HCT116 (cell line): ENCODE measurements at regions not wholly inside any gene's neighbourhood (a gene's known extent, or its start where the extent isn't known, plus 50 kb on each side); places are given as distances from the start of the nearest gene placed in this dataset.

Experiments
- ATAC-seq: fragments of 200-7000 bp; cut with Tn5 transposase; 2 replicates; pipeline ENCODE4 v1.9.1; 2020; ENCODE audit warnings: mild to moderate bottlenecking, moderate library complexity
- BruUV-seq: library from RNA; stranded (reverse); fragments of 400-500 nt; replicated peaks from 2 replicates; lab custom pipeline; 2021; lab: Mats Ljungman, UMichigan
- CTCF ChIA-PET: fragments of 300-600 bp; sonication (Branson Sonifier 250); formaldehyde crosslinking; loops from one replicate; lab custom pipeline; 2021; ENCODE audit warnings: antibody characterized with exemption; lab: Charles Lee
- POLR2A ChIA-PET: fragments of 300-600, 350-600 bp; sonication (Branson Sonifier 250); formaldehyde crosslinking; loops from one replicate; lab custom pipeline; 2021; ENCODE audit warnings: antibody characterized with exemption; lab: Charles Lee
- RAD21 ChIA-PET, 2 experiments: fragments of 300-600 bp; sonication (Branson Sonifier 250); formaldehyde crosslinking; loops; one replicate each; lab custom pipeline; 2023; ENCODE audit warnings: low total read pairs in 2 of 2; ENCODE audit not compliant: uncharacterized antibody in 2 of 2, unreplicated experiment in 2 of 2, low non-redundant PET in 1 of 2; lab: Charles Lee
- DNase-seq: peaks from one replicate; pipeline ENCODE4 v3.0.0-alpha.2; 2010; ENCODE audit warnings: low read depth, low spot score
- H2AFZ ChIP-seq: fragments of 200-600 bp; shearing (Covaris generic), sonication (generic); 2 replicates; pipeline ENCODE4 v1.6.1; 2017; ENCODE audit warnings: low read depth, mixed run types, mixed read lengths, antibody characterized with exemption, low read length; ENCODE audit not compliant: poor library complexity, severe bottlenecking
- H3K27ac ChIP-seq: 2 replicates; pipeline ENCODE4 v1.5.1; 2012; ENCODE audit warnings: low read depth, low read length
- H3K27me3 ChIP-seq: fragments of 200-600 bp; sonication (generic); 2 replicates; pipeline ENCODE4 v1.6.1; 2016; ENCODE audit warnings: mixed run types, low read length, mixed read lengths; ENCODE audit not compliant: insufficient read depth
- H3K36me3 ChIP-seq, 2 experiments: fragments of 200-500 bp in 1 of 2; fragments of 200-600 bp in 1 of 2; sonication (Bioruptor generic) in 1 of 2; sonication (generic) in 1 of 2; 2 replicates each; pipeline versions ENCODE4 v1.5.1 to v1.6.1; 2014 to 2016; ENCODE audit warnings: low read length in 2 of 2, inconsistent platforms in 1 of 2, mixed read lengths in 1 of 2, mixed run types in 1 of 2; ENCODE audit not compliant: insufficient read depth in 2 of 2, control insufficient read depth in 1 of 2
- H3K4me1 ChIP-seq, 2 experiments: fragments of 200-600 bp in 1 of 2; sonication (generic) in 1 of 2; 2 replicates each; pipeline versions ENCODE4 v1.5.1 to v1.6.1; 2012 to 2017; ENCODE audit warnings: low read length in 2 of 2, inconsistent platforms in 1 of 2, mild to moderate bottlenecking in 1 of 2, mixed read lengths in 1 of 2, mixed run types in 1 of 2, moderate library complexity in 1 of 2; ENCODE audit not compliant: insufficient read depth in 2 of 2, control insufficient read depth in 1 of 2
- H3K4me2 ChIP-seq: fragments of 200-600 bp; sonication (generic); 2 replicates; pipeline ENCODE4 v1.6.1; 2017; ENCODE audit warnings: mixed run types, low read length, mixed read lengths
- H3K4me3 ChIP-seq, 2 experiments: fragments of 200-600 bp in 1 of 2; sonication (generic) in 1 of 2; replicated peaks in 1 of 2; 2 replicates each; pipeline ENCODE4 v1.5.1; 2011 to 2016; ENCODE audit warnings: low read length in 2 of 2, control low read depth in 1 of 2, low read depth in 1 of 2, mild to moderate bottlenecking in 1 of 2, mixed read lengths in 1 of 2, mixed run types in 1 of 2
- H3K79me2 ChIP-seq: fragments of 200-600 bp; sonication (generic); 2 replicates; pipeline ENCODE4 v1.6.1; 2017; ENCODE audit warnings: mild to moderate bottlenecking, mixed run types, low read length, moderate library complexity, mixed read lengths; ENCODE audit not compliant: insufficient read depth
- H3K9ac ChIP-seq: fragments of 200-600 bp; sonication (generic); 2 replicates; pipeline ENCODE4 v1.6.1; 2016; ENCODE audit warnings: low read length, mixed read lengths
- H3K9me2 ChIP-seq: fragments of 200-600 bp; sonication (generic), shearing (Covaris generic); 2 replicates; pipeline ENCODE4 v1.6.1; 2017; ENCODE audit warnings: mixed run types, mild to moderate bottlenecking, moderate library complexity; ENCODE audit not compliant: insufficient read depth
- H3K9me3 ChIP-seq, 2 experiments: fragments of 200-500 bp in 1 of 2; fragments of 200-600 bp in 1 of 2; sonication (Bioruptor generic) in 1 of 2; sonication (generic) in 1 of 2; 2 replicates each; pipeline ENCODE4 v1.6.1; 2014 to 2017; ENCODE audit warnings: low read length in 2 of 2, mixed read lengths in 2 of 2, inconsistent platforms in 1 of 2, low read depth in 1 of 2, mild to moderate bottlenecking in 1 of 2, mixed run types in 1 of 2, moderate library complexity in 1 of 2; ENCODE audit not compliant: control insufficient read depth in 1 of 2, insufficient read depth in 1 of 2
- H4K20me1 ChIP-seq: fragments of 200-600 bp; sonication (generic), shearing (Covaris generic); 2 replicates; pipeline ENCODE4 v1.6.1; 2017; ENCODE audit warnings: mixed run types, mild to moderate bottlenecking, moderate library complexity; ENCODE audit not compliant: insufficient read depth
- CBX3 ChIP-seq: IDR thresholded peaks from 2 replicates; pipeline ENCODE4 v1.6.1; 2012; ENCODE audit warnings: low read depth
- CEBPB ChIP-seq: IDR thresholded peaks from 2 replicates; pipeline ENCODE4 v1.6.1; 2012; ENCODE audit warnings: low read depth
- CTCF ChIP-seq, 3 experiments: fragments of 200-600 bp in 1 of 3; sonication (generic) in 1 of 3; IDR thresholded peaks in 2 of 3; conservative IDR thresholded peaks in 1 of 3; 2 replicates each; pipeline ENCODE4 v1.5.1; 2012 to 2017; ENCODE audit warnings: low read depth in 2 of 3, low read length in 2 of 3, antibody characterized with exemption in 1 of 3, borderline replicate concordance in 1 of 3, control low read depth in 1 of 3, mild to moderate bottlenecking in 1 of 3, mixed read lengths in 1 of 3, mixed run types in 1 of 3, moderate library complexity in 1 of 3; ENCODE audit not compliant: insufficient read depth in 1 of 3
- EGR1 ChIP-seq: IDR thresholded peaks from 2 replicates; pipeline ENCODE4 v1.6.1; 2012; ENCODE audit warnings: low read depth
- ELF1 ChIP-seq: IDR thresholded peaks from 2 replicates; pipeline ENCODE4 v1.6.1; 2012; ENCODE audit warnings: low read depth, borderline replicate concordance
- EZH2 ChIP-seq: fragments of 200-600 bp; sonication (generic); IDR thresholded peaks from 2 replicates; pipeline ENCODE4 v1.6.1; 2017; ENCODE audit warnings: antibody characterized with exemption, mixed run types
- EZH2phosphoT487 ChIP-seq: fragments of 200-600 bp; IDR thresholded peaks from 2 replicates; pipeline ENCODE4 v1.6.1; 2018; ENCODE audit warnings: antibody characterized with exemption, borderline replicate concordance
- MAX ChIP-seq: IDR thresholded peaks from 2 replicates; pipeline ENCODE4 v1.6.1; 2012
- POLR2A ChIP-seq: IDR thresholded peaks from 2 replicates; pipeline ENCODE4 v1.7.0; 2011; ENCODE audit warnings: borderline replicate concordance; ENCODE audit not compliant: insufficient read depth, insufficient read length; ENCODE audit errors: extremely low read depth
- REST ChIP-seq: IDR thresholded peaks from 2 replicates; pipeline ENCODE4 v1.6.1; 2012; ENCODE audit warnings: low read depth
- SIN3A ChIP-seq: IDR thresholded peaks from 2 replicates; pipeline ENCODE4 v1.6.1; 2012; ENCODE audit warnings: low read depth
- SP1 ChIP-seq: IDR thresholded peaks from 2 replicates; pipeline ENCODE4 v1.6.1; 2012; ENCODE audit warnings: low read depth
- TCF7L2 ChIP-seq: IDR thresholded peaks from 2 replicates; pipeline ENCODE4 v1.7.0; 2011; ENCODE audit warnings: borderline replicate concordance, inconsistent platforms; ENCODE audit not compliant: insufficient read depth, insufficient read length; ENCODE audit errors: extremely low read depth
- YY1 ChIP-seq: IDR thresholded peaks from 2 replicates; pipeline ENCODE4 v1.6.1; 2011; ENCODE audit warnings: low read length, low read depth, moderate library complexity, mild to moderate bottlenecking; ENCODE audit not compliant: insufficient replicate concordance; ENCODE audit errors: extremely low read depth
- ZFX ChIP-seq: fragments of 450-650 bp; IDR thresholded peaks from 2 replicates; pipeline ENCODE4 v1.6.1; 2017
- intact Hi-C: fragments of 100-400 bp; cut with micrococcal nuclease; formaldehyde crosslinking; loops from 2 replicates; pipeline ENCODE4 v1.10.0; 2022
- TF ChIP-seq, protein P1 (sequence below): IDR thresholded peaks from 2 replicates; pipeline ENCODE4 v1.6.1; 2012

DNA sequence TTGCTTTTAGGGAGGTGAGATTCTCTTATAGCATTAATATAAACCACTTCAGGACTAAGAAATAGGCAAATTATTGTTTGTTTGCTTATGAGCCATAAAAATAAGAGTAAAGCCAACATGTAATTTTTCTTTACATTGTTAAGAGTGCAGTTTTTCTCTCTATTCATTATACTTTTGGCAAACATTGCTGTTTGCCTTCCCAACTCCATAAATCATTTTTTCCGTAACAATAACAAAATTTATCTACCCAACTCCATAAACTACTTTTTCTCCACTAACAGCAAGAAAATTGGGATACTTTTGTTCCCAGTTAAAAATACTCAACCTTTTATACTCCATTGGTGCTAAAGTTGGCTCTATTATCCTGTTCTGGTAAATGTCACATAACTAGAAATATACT, 229.7 kb upstream of the GPRIN3 start (continued):
- no peak for TF ChIP-seq REST

- H3K79me2 ChIP-seq, result no peaks in the 10 kb centered on the region
- no peaks in the 10 kb centered on the region for H3K4me1 ChIP-seq
- ChIA-PET CTCF (no interaction called here), POLR2A (no interaction called here)
- no peaks in the 10 kb centered on the region for H3K9me2 ChIP-seq
- no peaks in the 10 kb centered on the region for H3K27me3 ChIP-seq
- ATAC-seq, result no peak
- no peaks in the 10 kb centered on the region for H4K20me1 ChIP-seq
- H3K36me3 ChIP-seq, result no peaks in the 10 kb centered on the region
- BruUV-seq, result no TSS peak
- no peak for TF ChIP-seq EZH2phosphoT487
- no peak for TF ChIP-seq SIN3A
- TF ChIP-seq TCF7L2, result no peak
- TF ChIP-seq CTCF (IDR thresholded peaks at IDR 0.05 in 2 of 3, conservative IDR thresholded peaks at IDR 0.05 in 1 of 3; ENCODE audit: borderline replicate concordance in 1 of 3, insufficient read depth in 1 of 3, low read depth in 2 of 3, low read length in 2 of 3), result no peak
- TF ChIP-seq CBX3, result no peak
- no peak for TF ChIP-seq SP1
- no peak for TF ChIP-seq CEBPB
- no peak for TF ChIP-seq YY1
- TF ChIP-seq POLR2A, result no peak
- no peak for TF ChIP-seq EZH2
- TF ChIP-seq EGR1, result no peak
- TF ChIP-seq, protein P1, sequence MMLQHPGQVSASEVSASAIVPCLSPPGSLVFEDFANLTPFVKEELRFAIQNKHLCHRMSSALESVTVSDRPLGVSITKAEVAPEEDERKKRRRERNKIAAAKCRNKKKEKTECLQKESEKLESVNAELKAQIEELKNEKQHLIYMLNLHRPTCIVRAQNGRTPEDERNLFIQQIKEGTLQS, result no peak
- no peak for TF ChIP-seq MAX
- no peak for TF ChIP-seq ZFX
- no peak for TF ChIP-seq ELF1
- TF ChIP-seq REST, result no peak
- TF ChIP-seq, all 23 proteins: peak for 0
- Histone ChIP-seq H3K27ac (no peak overlapping the region), H3K4me2 (no peak overlapping the region), H2AFZ (no peak overlapping the region), H3K9ac (no peak overlapping the region), H3K9me3 (no peaks in the 10 kb centered on the region), H3K4me3 (no peak overlapping the region)
- RAD21 ChIA-PET, result no interaction called here
- DNase-seq, result no peak
- intact Hi-C loops, result no loop called here
Measured at GRCh38 chr4:89535251-89535650, 227.7 kb upstream of the GPRIN3 start.
